Immature natural killer cell (primary cell): ENCODE measurements at regions not wholly inside any gene's neighbourhood (a gene's known extent, or its start where the extent isn't known, plus 50 kb on each side); places are given as distances from the start of the nearest gene placed in this dataset.

Experiments
- DNase-seq, 3 donors: peaks; one replicate each; pipeline ENCODE4 v3.0.0; 2022; ENCODE audit warnings: mixed read lengths in 1 of 3
- H3K27ac Mint-ChIP-seq, 6 donors: one replicate each; pipeline ENCODE4 v1.8.0; 2020; ENCODE audit warnings: mixed read lengths in 6 of 6, mild to moderate bottlenecking in 5 of 6, inconsistent platforms in 4 of 6, moderate library complexity in 3 of 6
- H3K27me3 Mint-ChIP-seq, 3 donors: one replicate each; pipeline ENCODE4 v1.8.0; 2020 to 2021; ENCODE audit warnings: low read depth in 3 of 3, mild to moderate bottlenecking in 3 of 3, mixed read lengths in 3 of 3, moderate library complexity in 3 of 3, inconsistent platforms in 1 of 3
- H3K36me3 Mint-ChIP-seq, 3 donors: one replicate each; pipeline ENCODE4 v1.8.0; 2020; ENCODE audit warnings: mixed read lengths in 3 of 3, inconsistent platforms in 2 of 3, mild to moderate bottlenecking in 2 of 3
- H3K4me1 Mint-ChIP-seq, 2 donors: one replicate each; pipeline ENCODE4 v1.8.0; 2020; ENCODE audit warnings: inconsistent platforms in 2 of 2, mild to moderate bottlenecking in 2 of 2, mixed read lengths in 2 of 2, moderate library complexity in 1 of 2
- H3K4me3 Mint-ChIP-seq, 5 donors: one replicate each; pipeline ENCODE4 v1.8.0; 2020; ENCODE audit warnings: mild to moderate bottlenecking in 5 of 5, mixed read lengths in 5 of 5, inconsistent platforms in 3 of 5, moderate library complexity in 3 of 5
- H3K9me3 Mint-ChIP-seq, 6 donors: one replicate each; pipeline ENCODE4 v1.8.0; 2020; ENCODE audit warnings: mild to moderate bottlenecking in 6 of 6, mixed read lengths in 6 of 6, inconsistent platforms in 4 of 6, moderate library complexity in 3 of 6

- H3K27me3 Mint-ChIP-seq = peaks cover 0 to 2% (median 0%) of the 10 kb centered on the region in 3 donors
- H3K27ac Mint-ChIP-seq = no peak overlapping the region
- no peaks in the 10 kb centered on the region for H3K4me1 Mint-ChIP-seq
- H3K4me3 Mint-ChIP-seq = no peak overlapping the region
- H3K36me3 Mint-ChIP-seq = peaks cover 0 to 3% (median 0%) of the 10 kb centered on the region in 3 donors
- no peak for DNase-seq
- H3K9me3 Mint-ChIP-seq = peaks cover 0 to 14% (median 5%) of the 10 kb centered on the region in 6 donors
Measured at GRCh38 chr5:5069851-5070250, 70.3 kb upstream of the ADAMTS16 start.

GRCh38 chr5:5071554-5071953 lies 68.6 kb upstream of the ADAMTS16 start:
- H3K36me3 Mint-ChIP-seq = peaks cover 0 to 3% (median 0%) of the 10 kb centered on the region in 3 donors
- peaks cover 0 to 2% (median 0%) of the 10 kb centered on the region in 3 donors for H3K27me3 Mint-ChIP-seq
- DNase-seq = no peak
- H3K27ac Mint-ChIP-seq = no peak overlapping the region
- H3K4me3 Mint-ChIP-seq = no peak overlapping the region
- H3K4me1 Mint-ChIP-seq = no peaks in the 10 kb centered on the region
- H3K9me3 Mint-ChIP-seq = peaks cover 0 to 19% (median 5%) of the 10 kb centered on the region in 6 donors

GRCh38 chr5:5077236-5077635 lies 62.9 kb upstream of the ADAMTS16 start:
- Mint-ChIP-seq H3K36me3 (peaks cover 0 to 7% (median 0%) of the 10 kb centered on the region in 3 donors), H3K4me1 (no peaks in the 10 kb centered on the region), H3K27me3 (peaks cover 0 to 2% (median 2%) of the 10 kb centered on the region in 3 donors), H3K27ac (no peak overlapping the region), H3K9me3 (peaks cover 0 to 7% (median 1%) of the 10 kb centered on the region in 6 donors), H3K4me3 (no peak overlapping the region)
- DNase-seq = no peak

GRCh38 chr5:5078009-5078897 lies 61.9 kb upstream of the ADAMTS16 start:
- H3K4me1 Mint-ChIP-seq = no peaks in the 10 kb centered on the region
- no peak for DNase-seq
- no peak overlapping the region for H3K4me3 Mint-ChIP-seq
- peaks cover 0 to 5% (median 0%) of the 10 kb centered on the region in 6 donors for H3K9me3 Mint-ChIP-seq
- peaks cover 0 to 4% (median 0%) of the 10 kb centered on the region in 3 donors for H3K36me3 Mint-ChIP-seq
- H3K27me3 Mint-ChIP-seq = peaks cover 0 to 2% (median 2%) of the 10 kb centered on the region in 3 donors
- H3K27ac Mint-ChIP-seq = no peak overlapping the region

GRCh38 chr5:5079876-5080275 lies 60.3 kb upstream of the ADAMTS16 start:
- H3K4me1 Mint-ChIP-seq = no peaks in the 10 kb centered on the region
- H3K36me3 Mint-ChIP-seq = peaks cover 0 to 4% (median 0%) of the 10 kb centered on the region in 3 donors
- no peak overlapping the region for H3K27ac Mint-ChIP-seq
- no peak overlapping the region for H3K4me3 Mint-ChIP-seq
- no peak for DNase-seq
- H3K9me3 Mint-ChIP-seq = peaks cover 0 to 14% (median under 1%) of the 10 kb centered on the region in 6 donors
- H3K27me3 Mint-ChIP-seq = peaks cover 0 to 4% (median 2%) of the 10 kb centered on the region in 3 donors

- Mint-ChIP-seq H3K9me3 (peaks cover 0 to 9% (median under 1%) of the 10 kb centered on the region in 6 donors), H3K27ac (no peak overlapping the region), H3K4me3 (no peak overlapping the region), H3K36me3 (peaks cover 0 to 4% (median 0%) of the 10 kb centered on the region in 3 donors), H3K27me3 (peaks cover 0 to 4% (median 2%) of the 10 kb centered on the region in 3 donors), H3K4me1 (no peaks in the 10 kb centered on the region)
- DNase-seq = no peak
Measured at GRCh38 chr5:5080790-5081189, 59.3 kb upstream of the ADAMTS16 start.

- Mint-ChIP-seq H3K4me3 (no peak overlapping the region), H3K36me3 (no peaks in the 10 kb centered on the region), H3K4me1 (no peaks in the 10 kb centered on the region), H3K9me3 (peaks cover 0 to 15% (median 3%) of the 10 kb centered on the region in 6 donors), H3K27me3 (peaks cover 0 to 4% (median 0%) of the 10 kb centered on the region in 3 donors), H3K27ac (no peak overlapping the region)
- no peak for DNase-seq
Measured at GRCh38 chr5:5085381-5085780, 54.7 kb upstream of the ADAMTS16 start.

- Mint-ChIP-seq H3K4me3 (no peak overlapping the region), H3K9me3 (peaks cover 0 to 6% (median 4%) of the 10 kb centered on the region in 6 donors), H3K27me3 (peaks cover 0 to 2% (median 1%) of the 10 kb centered on the region in 3 donors), H3K27ac (no peak overlapping the region), H3K36me3 (no peaks in the 10 kb centered on the region), H3K4me1 (no peaks in the 10 kb centered on the region)
- no peak for DNase-seq
Measured at GRCh38 chr5:5089895-5090649, 50.1 kb upstream of the ADAMTS16 start.
